Skeletal muscle satellite cell (primary cell): ENCODE measurements at regions not wholly inside any gene's neighbourhood (a gene's known extent, or its start where the extent isn't known, plus 50 kb on each side); places are given as distances from the start of the nearest gene placed in this dataset.

Experiments used
- H3K27me3 ChIP-seq: 2 replicates; pipeline ENCODE4 v1.7.0; 2013; ENCODE audit warnings: low read length; ENCODE audit not compliant: control insufficient read depth, insufficient read depth
- H3K36me3 ChIP-seq: 2 replicates; pipeline ENCODE4 v1.7.0; 2013; ENCODE audit warnings: mild to moderate bottlenecking, control low read depth, low read length; ENCODE audit not compliant: insufficient read depth
- H3K4me1 ChIP-seq: 2 replicates; pipeline ENCODE4 v1.7.0; 2013; ENCODE audit warnings: low read length; ENCODE audit not compliant: control insufficient read depth, insufficient read depth
- H3K4me2 ChIP-seq: 2 replicates; pipeline ENCODE4 v1.7.0; 2013; ENCODE audit warnings: mild to moderate bottlenecking, low read length
- H3K4me3 ChIP-seq: 2 replicates; pipeline ENCODE4 v1.7.0; 2013; ENCODE audit warnings: low read length
- H3K9ac ChIP-seq: 2 replicates; pipeline ENCODE4 v1.7.0; 2013; ENCODE audit warnings: mild to moderate bottlenecking, low read depth, low read length, moderate library complexity
- H3K9me3 ChIP-seq: replicated peaks from 2 replicates; pipeline ENCODE4 v1.7.0; 2013; ENCODE audit warnings: mild to moderate bottlenecking, control low read depth, low read length

GRCh38 chr11:111194860-111195568 is 50.5 kb upstream of the POU2AF2 start:
- Histone ChIP-seq H3K4me2 (no peak overlapping the region), H3K27me3 (no peaks in the 10 kb centered on the region), H3K9ac (no peak overlapping the region), H3K4me1 (peaks cover 6% of the 10 kb centered on the region), H3K4me3 (no peak overlapping the region), H3K36me3 (no peaks in the 10 kb centered on the region), H3K9me3 (no peaks in the 10 kb centered on the region)

GRCh38 chr11:111193924-111194490 is 51.5 kb upstream of the POU2AF2 start:
- Histone ChIP-seq H3K9ac (no peak overlapping the region), H3K4me1 (peaks cover 6% of the 10 kb centered on the region), H3K4me3 (no peak overlapping the region)

GRCh38 chr11:111189466-111189865 is 56.1 kb upstream of the POU2AF2 start:
- Histone ChIP-seq H3K9ac (no peak overlapping the region), H3K36me3 (no peaks in the 10 kb centered on the region), H3K4me2 (no peak overlapping the region), H3K4me1 (peaks cover 14% of the 10 kb centered on the region), H3K4me3 (no peak overlapping the region), H3K9me3 (no peaks in the 10 kb centered on the region), H3K27me3 (no peaks in the 10 kb centered on the region)

More at GRCh38 chr11:111193924-111194490, 51.5 kb upstream of the POU2AF2 start:
- H3K9me3 ChIP-seq: no peaks in the 10 kb centered on the region
- H3K36me3 ChIP-seq: no peaks in the 10 kb centered on the region
- no peak overlapping the region for H3K4me2 ChIP-seq
- H3K27me3 ChIP-seq: no peaks in the 10 kb centered on the region

- H3K27me3 ChIP-seq: no peaks in the 10 kb centered on the region
- H3K4me2 ChIP-seq: no peak overlapping the region
- H3K9ac ChIP-seq: no peak overlapping the region
- peaks cover 10% of the 10 kb centered on the region for H3K4me1 ChIP-seq
- H3K9me3 ChIP-seq: no peaks in the 10 kb centered on the region
- no peaks in the 10 kb centered on the region for H3K36me3 ChIP-seq
- H3K4me3 ChIP-seq: no peak overlapping the region
Observed at GRCh38 chr11:111186308-111186915, 59.1 kb upstream of the POU2AF2 start.

- no peaks in the 10 kb centered on the region for H3K27me3 ChIP-seq
- H3K4me2 ChIP-seq: no peak overlapping the region
- H3K36me3 ChIP-seq: no peaks in the 10 kb centered on the region
- peaks cover 10% of the 10 kb centered on the region for H3K4me1 ChIP-seq
- H3K4me3 ChIP-seq: no peak overlapping the region
- peak overlapping the region; percentile 25 for H3K9ac ChIP-seq
- no peaks in the 10 kb centered on the region for H3K9me3 ChIP-seq
Observed at GRCh38 chr11:111185266-111185665, 60.3 kb upstream of the POU2AF2 start.

- H3K27me3 ChIP-seq: no peaks in the 10 kb centered on the region
- no peak overlapping the region for H3K9ac ChIP-seq
- peaks cover 10% of the 10 kb centered on the region for H3K4me1 ChIP-seq
Observed at GRCh38 chr11:111183706-111184105, 61.8 kb upstream of the POU2AF2 start.

GRCh38 chr11:111179184-111179910 is 66.2 kb upstream of the POU2AF2 start:
- H3K27me3 ChIP-seq: no peaks in the 10 kb centered on the region
- no peaks in the 10 kb centered on the region for H3K4me1 ChIP-seq
- no peak overlapping the region for H3K9ac ChIP-seq
- no peaks in the 10 kb centered on the region for H3K9me3 ChIP-seq
- no peak overlapping the region for H3K4me2 ChIP-seq
- H3K36me3 ChIP-seq: no peaks in the 10 kb centered on the region
- H3K4me3 ChIP-seq: no peak overlapping the region

More at GRCh38 chr11:111183706-111184105, 61.8 kb upstream of the POU2AF2 start:
- Histone ChIP-seq H3K4me3 (no peak overlapping the region), H3K9me3 (no peaks in the 10 kb centered on the region), H3K36me3 (no peaks in the 10 kb centered on the region), H3K4me2 (no peak overlapping the region)

- no peaks in the 10 kb centered on the region for H3K27me3 ChIP-seq
- no peak overlapping the region for H3K4me2 ChIP-seq
- no peak overlapping the region for H3K9ac ChIP-seq
- H3K36me3 ChIP-seq: no peaks in the 10 kb centered on the region
- no peaks in the 10 kb centered on the region for H3K9me3 ChIP-seq
- no peaks in the 10 kb centered on the region for H3K4me1 ChIP-seq
- no peak overlapping the region for H3K4me3 ChIP-seq
Observed at GRCh38 chr11:111177037-111177871, 68.3 kb upstream of the POU2AF2 start.

GRCh38 chr11:111176603-111177002 is 68.9 kb upstream of the POU2AF2 start:
- Histone ChIP-seq H3K9me3 (no peaks in the 10 kb centered on the region), H3K9ac (no peak overlapping the region), H3K4me2 (no peak overlapping the region), H3K4me3 (no peak overlapping the region), H3K4me1 (no peaks in the 10 kb centered on the region), H3K36me3 (no peaks in the 10 kb centered on the region), H3K27me3 (no peaks in the 10 kb centered on the region)

- no peaks in the 10 kb centered on the region for H3K36me3 ChIP-seq
- H3K27me3 ChIP-seq: no peaks in the 10 kb centered on the region
- no peak overlapping the region for H3K4me2 ChIP-seq
- H3K4me1 ChIP-seq: no peaks in the 10 kb centered on the region
- H3K9ac ChIP-seq: no peak overlapping the region
- H3K9me3 ChIP-seq: no peaks in the 10 kb centered on the region
- H3K4me3 ChIP-seq: no peak overlapping the region
Observed at GRCh38 chr11:111173221-111173620, 72.3 kb upstream of the POU2AF2 start.
